Astrocyte of the spinal cord (primary cell): ENCODE measurements at regions not wholly inside any gene's neighbourhood (a gene's known extent, or its start where the extent isn't known, plus 50 kb on each side); places are given as distances from the start of the nearest gene placed in this dataset.

Source experiments
- DNase-seq: peaks from one replicate; pipeline ENCODE4 v3.0.0; 2011; ENCODE audit warnings: low read depth, low spot score
- H3K4me3 ChIP-seq: 2 replicates; pipeline ENCODE4 v1.5.1; 2011; ENCODE audit warnings: low read depth, mild to moderate bottlenecking, low read length, moderate library complexity
- CTCF ChIP-seq: IDR thresholded peaks from 2 replicates; pipeline ENCODE4 v1.5.1; 2012; ENCODE audit warnings: low read depth, mild to moderate bottlenecking, low read length, inconsistent platforms
- in situ Hi-C: cut with HindIII; loops from 2 replicates; pipeline ENCODE4 v1.10.0; 2017; ENCODE audit warnings: low sequenced_read_pairs

GRCh38 chr18:27752944-27753343 is 424.0 kb downstream of the CDH2 start:
- no peak for TF ChIP-seq CTCF
- in situ Hi-C loops: no loop called here
- no peak for DNase-seq
- no peak overlapping the region for H3K4me3 ChIP-seq

- DNase-seq: no peak
- TF ChIP-seq CTCF: no peak
- no peak overlapping the region for H3K4me3 ChIP-seq
- in situ Hi-C loops: no loop called here
Measured at GRCh38 chr18:27750923-27751322, 426.0 kb downstream of the CDH2 start.

GRCh38 chr18:27750014-27750413 is 426.9 kb downstream of the CDH2 start:
- no peak overlapping the region for H3K4me3 ChIP-seq
- peak; percentile 79 for DNase-seq
- TF ChIP-seq CTCF: peak; percentile 86
- in situ Hi-C loops: no loop called here

GRCh38 chr18:27749194-27749593 is 427.7 kb downstream of the CDH2 start:
- in situ Hi-C loops: no loop called here
- TF ChIP-seq CTCF: no peak
- H3K4me3 ChIP-seq: no peak overlapping the region
- no peak for DNase-seq

GRCh38 chr18:27746241-27746640 is 430.7 kb downstream of the CDH2 start:
- TF ChIP-seq CTCF: no peak
- in situ Hi-C loops: no loop called here
- DNase-seq: no peak
- no peak overlapping the region for H3K4me3 ChIP-seq

GRCh38 chr18:27735117-27735516 is 441.8 kb downstream of the CDH2 start:
- in situ Hi-C loops: no loop called here
- TF ChIP-seq CTCF: no peak
- DNase-seq: no peak
- H3K4me3 ChIP-seq: no peak overlapping the region

GRCh38 chr18:27731211-27731610 is 445.7 kb downstream of the CDH2 start:
- TF ChIP-seq CTCF: no peak
- in situ Hi-C loops: no loop called here
- no peak overlapping the region for H3K4me3 ChIP-seq
- no peak for DNase-seq
